IMR-90 (cell line): ENCODE measurements at regions not wholly inside any gene's neighbourhood (a gene's known extent, or its start where the extent isn't known, plus 50 kb on each side); places are given as distances from the start of the nearest gene placed in this dataset.

Experiments used
- ATAC-seq: fragments of 200-7000 bp; cut with Tn5 transposase; 2 replicates; pipeline ENCODE4 v1.9.1; 2020; ENCODE audit warnings: low read depth, mild to moderate bottlenecking, moderate library complexity
- BruUV-seq: library from RNA; stranded (reverse); fragments of 400-500 nt; replicated peaks from 2 replicates; lab custom pipeline; 2021; lab: Mats Ljungman, UMichigan
- CTCF ChIA-PET: fragments of 300-600 bp; formaldehyde crosslinking; extraction: SDS; loops from one replicate; lab custom pipeline; 2021; ENCODE audit warnings: antibody characterized with exemption; lab: Yijun Ruan, JAX
- POLR2A ChIA-PET: fragments of 300-600 bp; sonication (Branson Sonifier 250); formaldehyde crosslinking; loops from one replicate; lab custom pipeline; 2022; ENCODE audit warnings: antibody characterized with exemption; ENCODE audit not compliant: unreplicated experiment; lab: Charles Lee
- DNase-seq: peaks from one replicate; pipeline ENCODE4 v3.0.0; 2013
- H2AFZ ChIP-seq: replicated peaks from 2 replicates; pipeline ENCODE3; 2013; ENCODE audit warnings: low read length, mild to moderate bottlenecking; ENCODE audit not compliant: poor library complexity
- H2AK5ac ChIP-seq: 2 replicates; pipeline ENCODE4 v1.6.1; 2013; ENCODE audit warnings: low read depth, low read length, inconsistent platforms
- H2AK9ac ChIP-seq: replicated peaks from 2 replicates; pipeline ENCODE3; 2013; ENCODE audit warnings: mild to moderate bottlenecking, low read depth, low read length, moderate library complexity; ENCODE audit not compliant: poor library complexity
- H2BK120ac ChIP-seq: 2 replicates; pipeline ENCODE4 v1.6.1; 2013; ENCODE audit warnings: low read depth, low read length, inconsistent platforms
- H2BK15ac ChIP-seq: 3 replicates; pipeline ENCODE4 v1.6.1; 2013; ENCODE audit warnings: low read depth, low read length, inconsistent platforms
- H2BK20ac ChIP-seq: 2 replicates; pipeline ENCODE4 v1.6.1; 2013; ENCODE audit warnings: low read depth, mild to moderate bottlenecking, inconsistent platforms, low read length, moderate library complexity
- H2BK5ac ChIP-seq: 2 replicates; pipeline ENCODE4 v1.6.1; 2013; ENCODE audit warnings: mild to moderate bottlenecking, low read depth, low read length, inconsistent platforms; ENCODE audit not compliant: poor library complexity, severe bottlenecking
- H3K14ac ChIP-seq: replicated peaks from 2 replicates; pipeline ENCODE4 v1.6.1; 2013; ENCODE audit warnings: low read depth, low read length, inconsistent platforms
- H3K18ac ChIP-seq: 2 replicates; pipeline ENCODE4 v1.6.1; 2013; ENCODE audit warnings: low read depth, low read length, control low read depth
- H3K23ac ChIP-seq: 2 replicates; pipeline ENCODE4 v1.6.1; 2013; ENCODE audit warnings: low read depth, low read length, inconsistent platforms
- H3K27ac ChIP-seq: 2 replicates; pipeline ENCODE4 v1.5.1; 2013; ENCODE audit warnings: mild to moderate bottlenecking, control low read depth, low read length; ENCODE audit not compliant: insufficient read depth
- H3K27me3 ChIP-seq: 2 replicates; pipeline ENCODE4 v1.6.1; 2013; ENCODE audit warnings: low read length; ENCODE audit not compliant: control insufficient read depth, insufficient read depth
- H3K36me3 ChIP-seq: 2 replicates; pipeline ENCODE4 v1.6.1; 2013; ENCODE audit warnings: low read length, mixed read lengths; ENCODE audit not compliant: control insufficient read depth, insufficient read depth
- H3K4ac ChIP-seq: 2 replicates; pipeline ENCODE4 v1.6.1; 2013; ENCODE audit warnings: low read depth, low read length, inconsistent platforms
- H3K4me1 ChIP-seq: 2 replicates; pipeline ENCODE4 v1.6.1; 2013; ENCODE audit warnings: low read length, mixed read lengths; ENCODE audit not compliant: control insufficient read depth, insufficient read depth
- H3K4me2 ChIP-seq: 2 replicates; pipeline ENCODE4 v1.6.1; 2013; ENCODE audit warnings: low read depth, mild to moderate bottlenecking, control low read depth, low read length, moderate library complexity
- H3K4me3 ChIP-seq: 2 replicates; pipeline ENCODE4 v1.5.1; 2013; ENCODE audit warnings: low read depth, mild to moderate bottlenecking, control low read depth, low read length, moderate library complexity; ENCODE audit not compliant: insufficient read depth
- H3K56ac ChIP-seq: 2 replicates; pipeline ENCODE4 v1.6.1; 2013; ENCODE audit warnings: low read length, inconsistent platforms; ENCODE audit not compliant: insufficient read depth; ENCODE audit errors: extremely low read depth
- H3K79me1 ChIP-seq, 2 experiments: 2 replicates each; pipeline ENCODE4 v1.6.1; 2013; ENCODE audit warnings: low read length in 2 of 2, inconsistent platforms in 1 of 2, low read depth in 1 of 2
- H3K9ac ChIP-seq: 2 replicates; pipeline ENCODE4 v1.6.1; 2013; ENCODE audit warnings: low read depth, low read length, control low read depth
- H3K9me1 ChIP-seq: 2 replicates; pipeline ENCODE4 v1.6.1; 2013; ENCODE audit warnings: low read length, inconsistent platforms; ENCODE audit not compliant: insufficient read depth
- H3K9me3 ChIP-seq: 2 replicates; pipeline ENCODE4 v1.6.1; 2013; ENCODE audit warnings: low read length; ENCODE audit not compliant: control insufficient read depth, insufficient read depth
- H4K20me1 ChIP-seq: 2 replicates; pipeline ENCODE4 v1.6.1; 2013; ENCODE audit warnings: low read length, inconsistent platforms; ENCODE audit not compliant: insufficient read depth
- H4K5ac ChIP-seq: 2 replicates; pipeline ENCODE4 v1.6.1; 2013; ENCODE audit warnings: mild to moderate bottlenecking, low read depth, low read length, control low read depth
- H4K8ac ChIP-seq, 2 experiments: 2 replicates each; pipeline ENCODE4 v1.6.1; 2013; ENCODE audit warnings: low read depth in 2 of 2, low read length in 2 of 2, control low read depth in 1 of 2, inconsistent platforms in 1 of 2
- H4K91ac ChIP-seq: 2 replicates; pipeline ENCODE4 v1.6.1; 2013; ENCODE audit warnings: low read depth, low read length, inconsistent platforms; ENCODE audit not compliant: insufficient read depth
- BHLHE40 ChIP-seq: fragments of 150-350 bp; IDR thresholded peaks from 2 replicates; pipeline ENCODE4 v1.6.1; 2016; ENCODE audit warnings: mild to moderate bottlenecking, low read depth, low read length
- CEBPB ChIP-seq: IDR thresholded peaks from 2 replicates; pipeline ENCODE4 v1.6.1; 2012; ENCODE audit warnings: low read depth, low read length, improper control_type of control experiment
- CHD1 ChIP-seq: IDR thresholded peaks from 2 replicates; pipeline ENCODE4 v1.6.1; 2012; ENCODE audit warnings: low read depth, low read length, improper control_type of control experiment
- FOS ChIP-seq: fragments of 150-350 bp; IDR thresholded peaks from 2 replicates; pipeline ENCODE4 v1.6.1; 2016; ENCODE audit warnings: low read depth, low read length
- MAFK ChIP-seq: IDR thresholded peaks from 2 replicates; pipeline ENCODE4 v1.6.1; 2012; ENCODE audit warnings: low read depth, low read length, improper control_type of control experiment
- MAZ ChIP-seq: IDR thresholded peaks from 2 replicates; pipeline ENCODE4 v1.6.1; 2012; ENCODE audit warnings: low read depth, mild to moderate bottlenecking, low read length, improper control_type of control experiment, moderate library complexity, borderline replicate concordance
- MXI1 ChIP-seq: IDR thresholded peaks from 2 replicates; pipeline ENCODE4 v1.6.1; 2012; ENCODE audit warnings: low read depth, mild to moderate bottlenecking, low read length, moderate library complexity, borderline replicate concordance
- NFE2L2 ChIP-seq: fragments of 150-350 bp; IDR thresholded peaks from 2 replicates; pipeline ENCODE4 v1.6.1; 2016; ENCODE audit warnings: low read depth, mild to moderate bottlenecking, low read length
- POLR2A ChIP-seq: IDR thresholded peaks from 2 replicates; pipeline ENCODE4 v1.6.1; 2012; ENCODE audit warnings: mild to moderate bottlenecking, low read depth, low read length
- RAD21 ChIP-seq: IDR thresholded peaks from 2 replicates; pipeline ENCODE4 v1.6.1; 2012; ENCODE audit warnings: low read length, improper control_type of control experiment
- RCOR1 ChIP-seq: IDR thresholded peaks from 2 replicates; pipeline ENCODE4 v1.6.1; 2012; ENCODE audit warnings: mild to moderate bottlenecking, low read length, improper control_type of control experiment; ENCODE audit not compliant: insufficient replicate concordance
- RFX5 ChIP-seq: IDR thresholded peaks from 2 replicates; pipeline ENCODE4 v1.8.0; 2012; ENCODE audit warnings: low read depth, mild to moderate bottlenecking, low read length, moderate library complexity
- SMC3 ChIP-seq: fragments of 150-350 bp; IDR thresholded peaks from 2 replicates; pipeline ENCODE4 v1.6.1; 2016; ENCODE audit warnings: low read depth, mild to moderate bottlenecking, antibody characterized with exemption, low read length, moderate library complexity
- WGBS, 2 experiments: methylation state at CpG; one replicate each; pipeline versions ENCODE4 v1.1.5 to v1.1.7; 2013; ENCODE audit warnings: missing lambda C conversion rate in 2 of 2; ENCODE audit not compliant: insufficient read length in 1 of 2; ENCODE audit errors: extremely low coverage in 2 of 2; 5-methylcytosine and 5-hydroxymethylcytosine counted together
- dilution Hi-C: fragments of 300-500 bp; cut with HindIII; formaldehyde crosslinking; loops from one replicate; pipeline ENCODE4 v1.14.3; 2018; ENCODE audit warnings: low sequenced_read_pairs; ENCODE audit not compliant: unreplicated experiment
- in situ Hi-C: fragments of 300-500 bp; cut with MboI; formaldehyde crosslinking; loops from 3 replicates; pipeline ENCODE4 v1.14.3; 2019; ENCODE audit warnings: low sequenced_read_pairs, inconsistent platforms, mixed read lengths
- intact Hi-C: fragments of 100-400 bp; cut with micrococcal nuclease; formaldehyde crosslinking; loops from 2 replicates; pipeline ENCODE4 v1.10.0; 2022
- TF ChIP-seq, protein P1 (sequence below): fragments of 150-350 bp; IDR thresholded peaks from 2 replicates; pipeline ENCODE4 v1.6.1; 2017; ENCODE audit warnings: mild to moderate bottlenecking, antibody characterized with exemption, low read length, low read depth
- TF ChIP-seq, protein P2 (sequence below): conservative IDR thresholded peaks from 2 replicates; pipeline ENCODE4 v1.5.1; 2012; ENCODE audit warnings: mild to moderate bottlenecking, low read depth, low read length, improper control_type of control experiment
- TF ChIP-seq, protein P3 (sequence below): fragments of 150-350 bp; IDR thresholded peaks from 2 replicates; pipeline ENCODE4 v1.6.1; 2016; ENCODE audit warnings: low read depth, mild to moderate bottlenecking, low read length, moderate library complexity, borderline replicate concordance

DNA sequence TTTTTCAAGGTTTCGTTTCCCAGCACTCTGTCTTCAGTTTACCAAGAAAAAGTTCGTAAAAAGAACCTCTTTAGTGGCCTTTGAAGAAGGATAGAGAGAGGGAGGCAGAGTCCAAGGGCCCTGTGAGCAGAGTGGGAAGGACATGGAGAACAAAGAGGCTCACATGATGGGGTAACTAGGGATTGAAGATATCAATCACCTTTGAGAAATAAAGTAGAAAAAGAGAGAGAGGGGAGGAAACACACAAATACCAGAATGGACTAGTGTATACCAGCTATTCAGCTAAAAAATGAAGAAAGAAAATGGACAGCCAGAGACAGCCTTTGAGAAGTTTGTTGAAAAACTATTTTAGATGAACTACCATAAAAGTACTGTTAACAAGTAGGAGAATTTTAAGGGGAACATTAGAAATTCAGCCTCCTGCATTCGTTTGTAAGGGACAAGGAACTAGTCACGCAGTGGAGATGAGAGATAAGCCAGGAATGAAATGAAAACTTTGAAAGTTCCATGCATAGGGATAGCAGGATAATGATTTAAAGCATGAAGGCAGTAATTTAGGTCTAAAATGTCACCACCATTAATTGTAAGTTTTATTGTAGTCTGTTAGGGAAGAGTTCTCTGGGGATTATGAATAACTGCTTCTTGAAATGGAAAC, 82.1 kb downstream of the SPTSSA start:
- intact Hi-C loops (no loop called here), in situ Hi-C loops (no loop called here), dilution Hi-C loops (no loop called here)
- Histone ChIP-seq H3K27me3 (no peaks in the 10 kb centered on the region; the same call in 1 of the 2 replicates), H2AK9ac (no peak overlapping the region), H2AK5ac (no peak overlapping the region), H2BK120ac (no peak overlapping the region), H4K5ac (no peak overlapping the region), H3K27ac (no peak overlapping the region), H3K9ac (no peak overlapping the region), H3K9me3 (no peaks in the 10 kb centered on the region), H2BK15ac (no peak overlapping the region), H4K91ac (no peak overlapping the region), H3K4me1 (no peaks in the 10 kb centered on the region), H4K20me1 (no peaks in the 10 kb centered on the region), H3K4me3 (no peak overlapping the region), H2AFZ (no peak overlapping the region), H3K14ac (no peak overlapping the region), H3K23ac (no peak overlapping the region), H3K56ac (no peak overlapping the region), H3K79me1 (no peaks in the 10 kb centered on the region), H2BK20ac (no peak overlapping the region), H3K18ac (no peak overlapping the region), H3K4me2 (no peak overlapping the region), H2BK5ac (no peak overlapping the region), H3K9me1 (no peaks in the 10 kb centered on the region), H3K36me3 (no peaks in the 10 kb centered on the region), H3K4ac (no peak overlapping the region), H4K8ac (no peak overlapping the region)
- ChIA-PET POLR2A (no interaction called here), CTCF (no interaction called here)
- TF ChIP-seq MAZ (no peak), NFE2L2 (no peak), FOS (no peak), POLR2A (no peak), CEBPB (no peak), MXI1 (no peak), RAD21 (no peak), MAFK (no peak), BHLHE40 (no peak), RCOR1 (no peak), SMC3 (no peak), RFX5 (no peak), CHD1 (no peak)
- TF ChIP-seq, protein P1, sequence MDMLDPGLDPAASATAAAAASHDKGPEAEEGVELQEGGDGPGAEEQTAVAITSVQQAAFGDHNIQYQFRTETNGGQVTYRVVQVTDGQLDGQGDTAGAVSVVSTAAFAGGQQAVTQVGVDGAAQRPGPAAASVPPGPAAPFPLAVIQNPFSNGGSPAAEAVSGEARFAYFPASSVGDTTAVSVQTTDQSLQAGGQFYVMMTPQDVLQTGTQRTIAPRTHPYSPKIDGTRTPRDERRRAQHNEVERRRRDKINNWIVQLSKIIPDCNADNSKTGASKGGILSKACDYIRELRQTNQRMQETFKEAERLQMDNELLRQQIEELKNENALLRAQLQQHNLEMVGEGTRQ: no peak
- TF ChIP-seq, protein P2, sequence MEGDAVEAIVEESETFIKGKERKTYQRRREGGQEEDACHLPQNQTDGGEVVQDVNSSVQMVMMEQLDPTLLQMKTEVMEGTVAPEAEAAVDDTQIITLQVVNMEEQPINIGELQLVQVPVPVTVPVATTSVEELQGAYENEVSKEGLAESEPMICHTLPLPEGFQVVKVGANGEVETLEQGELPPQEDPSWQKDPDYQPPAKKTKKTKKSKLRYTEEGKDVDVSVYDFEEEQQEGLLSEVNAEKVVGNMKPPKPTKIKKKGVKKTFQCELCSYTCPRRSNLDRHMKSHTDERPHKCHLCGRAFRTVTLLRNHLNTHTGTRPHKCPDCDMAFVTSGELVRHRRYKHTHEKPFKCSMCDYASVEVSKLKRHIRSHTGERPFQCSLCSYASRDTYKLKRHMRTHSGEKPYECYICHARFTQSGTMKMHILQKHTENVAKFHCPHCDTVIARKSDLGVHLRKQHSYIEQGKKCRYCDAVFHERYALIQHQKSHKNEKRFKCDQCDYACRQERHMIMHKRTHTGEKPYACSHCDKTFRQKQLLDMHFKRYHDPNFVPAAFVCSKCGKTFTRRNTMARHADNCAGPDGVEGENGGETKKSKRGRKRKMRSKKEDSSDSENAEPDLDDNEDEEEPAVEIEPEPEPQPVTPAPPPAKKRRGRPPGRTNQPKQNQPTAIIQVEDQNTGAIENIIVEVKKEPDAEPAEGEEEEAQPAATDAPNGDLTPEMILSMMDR: no peak
- TF ChIP-seq, protein P3, sequence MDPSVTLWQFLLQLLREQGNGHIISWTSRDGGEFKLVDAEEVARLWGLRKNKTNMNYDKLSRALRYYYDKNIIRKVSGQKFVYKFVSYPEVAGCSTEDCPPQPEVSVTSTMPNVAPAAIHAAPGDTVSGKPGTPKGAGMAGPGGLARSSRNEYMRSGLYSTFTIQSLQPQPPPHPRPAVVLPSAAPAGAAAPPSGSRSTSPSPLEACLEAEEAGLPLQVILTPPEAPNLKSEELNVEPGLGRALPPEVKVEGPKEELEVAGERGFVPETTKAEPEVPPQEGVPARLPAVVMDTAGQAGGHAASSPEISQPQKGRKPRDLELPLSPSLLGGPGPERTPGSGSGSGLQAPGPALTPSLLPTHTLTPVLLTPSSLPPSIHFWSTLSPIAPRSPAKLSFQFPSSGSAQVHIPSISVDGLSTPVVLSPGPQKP: no peak
- no CpG with 5 or more reads among the region's 4 CpGs for WGBS, 2 experiments
- ATAC-seq (no peak), DNase-seq (no peak)
- BruUV-seq: no TSS peak
